ENCODE measurements at regions not wholly inside any gene's neighbourhood (a gene's known extent, or its start where the extent isn't known, plus 50 kb on each side); places are given as distances from the start of the nearest gene placed in this dataset.

DNA sequence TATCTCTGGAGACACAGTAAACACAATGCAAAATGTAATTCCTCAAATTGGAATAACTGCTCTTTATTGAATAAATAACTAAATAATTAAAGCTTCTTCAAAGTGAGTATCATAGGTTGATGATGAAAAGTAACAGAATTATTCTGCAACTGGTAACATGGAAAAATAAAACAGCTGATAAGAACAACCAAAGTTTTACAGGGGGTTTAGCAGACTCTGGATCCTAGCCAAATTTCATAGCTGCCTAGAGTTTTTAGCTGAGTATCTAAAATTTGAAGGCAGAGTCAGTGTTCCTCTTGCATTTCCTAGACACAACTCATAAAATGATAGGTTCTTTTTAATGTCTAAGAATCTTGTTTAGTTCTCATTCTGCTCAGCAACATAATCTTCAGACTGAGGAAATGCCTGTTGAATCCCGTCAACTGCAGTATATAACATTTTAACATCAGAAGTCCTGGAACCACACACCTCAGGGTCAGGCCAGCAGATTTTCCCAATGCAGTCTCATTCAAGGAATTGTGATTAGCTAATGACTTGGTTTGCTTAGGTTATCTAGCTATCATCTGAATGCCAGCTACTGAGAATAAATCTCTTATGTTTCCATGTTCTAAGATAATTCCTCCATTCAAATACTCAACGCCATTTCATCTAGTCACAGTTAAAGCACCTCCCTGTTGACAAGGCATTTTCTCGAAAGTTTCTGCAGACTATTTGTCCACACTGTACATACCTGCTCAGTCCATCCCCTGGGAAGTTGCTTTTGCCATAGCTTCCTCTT lies 411.6 kb downstream of the BCAT1 start:
- TF ChIP-seq EZH2 (IDR thresholded peaks at IDR 0.05; ENCODE audit: insufficient read depth, poor library complexity, severe bottlenecking) (no peak), EZH2phosphoT487 (IDR thresholded peaks at IDR 0.05; ENCODE audit: insufficient read depth, low read depth) (no peak)
